Activated B cell treated with CpG ODN at 0.5 μM for 24 hours (primary cell): ENCODE measurements at regions not wholly inside any gene's neighbourhood (a gene's known extent, or its start where the extent isn't known, plus 50 kb on each side); places are given as distances from the start of the nearest gene placed in this dataset.

Experiments
- ATAC-seq: fragments of 200-7000 bp; cut with Tn5 transposase; one replicate; pipeline ENCODE4 v1.10.0; 2021; ENCODE audit warnings: low read depth, mild to moderate bottlenecking, moderate library complexity
- CTCF ChIA-PET: fragments of 350-600 bp; sonication (Branson Sonifier 250); formaldehyde crosslinking; loops from one replicate; lab custom pipeline; 2021; ENCODE audit warnings: antibody characterized with exemption; lab: Charles Lee
- POLR2A ChIA-PET: fragments of 350-600 bp; sonication (Branson Sonifier 250); formaldehyde crosslinking; loops from one replicate; lab custom pipeline; 2021; ENCODE audit warnings: antibody characterized with exemption; lab: Charles Lee
- DNase-seq: peaks from one replicate; pipeline ENCODE4 v3.0.0; 2022
- H3K27ac Mint-ChIP-seq: one replicate; pipeline ENCODE4 v1.8.0; 2020; ENCODE audit warnings: mixed read lengths
- H3K27me3 Mint-ChIP-seq: one replicate; pipeline ENCODE4 v1.8.0; 2021; ENCODE audit warnings: mixed read lengths
- H3K36me3 Mint-ChIP-seq: one replicate; pipeline ENCODE4 v1.8.0; 2021; ENCODE audit warnings: low read depth, mixed read lengths
- H3K4me1 Mint-ChIP-seq: one replicate; pipeline ENCODE4 v1.8.0; 2021; ENCODE audit warnings: mixed read lengths
- H3K4me3 Mint-ChIP-seq: one replicate; pipeline ENCODE4 v1.8.0; 2020; ENCODE audit warnings: mild to moderate bottlenecking, mixed read lengths
- H3K9me3 Mint-ChIP-seq: one replicate; pipeline ENCODE4 v1.8.0; 2020; ENCODE audit warnings: mixed read lengths
- CTCF ChIP-seq: fragments of 200-600 bp; IDR thresholded peaks from one replicate; pipeline ENCODE4 v1.8.0; 2022; ENCODE audit warnings: antibody characterized with exemption, mild to moderate bottlenecking
- intact Hi-C: fragments of 100-400 bp; cut with micrococcal nuclease; formaldehyde crosslinking; loops from one replicate; pipeline ENCODE4 v1.15.1; 2024

- Mint-ChIP-seq H3K4me3 (no peak overlapping the region), H3K9me3 (peaks cover 4% of the 10 kb centered on the region), H3K36me3 (no peaks in the 10 kb centered on the region), H3K27ac (no peak overlapping the region), H3K4me1 (no peaks in the 10 kb centered on the region), H3K27me3 (no peaks in the 10 kb centered on the region)
- DNase-seq: no peak
- intact Hi-C loops: no loop called here
- ChIA-PET POLR2A (no interaction called here), CTCF (no interaction called here)
- no peak for TF ChIP-seq CTCF
- no peak for ATAC-seq
Measured at GRCh38 chr11:92168936-92169335, 55.7 kb upstream of the FAT3 start.

- no peak overlapping the region for H3K4me3 Mint-ChIP-seq
- DNase-seq: no peak
- intact Hi-C loops: no loop called here
Measured at GRCh38 chr11:92167571-92167970, 57.0 kb upstream of the FAT3 start.

GRCh38 chr11:92166335-92166734, 58.3 kb upstream of the FAT3 start:
- CTCF ChIA-PET: no interaction called here

More at GRCh38 chr11:92167571-92167970, 57.0 kb upstream of the FAT3 start:
- Mint-ChIP-seq H3K27me3 (no peaks in the 10 kb centered on the region), H3K4me1 (no peaks in the 10 kb centered on the region), H3K36me3 (no peaks in the 10 kb centered on the region), H3K27ac (no peak overlapping the region), H3K9me3 (peaks cover 4% of the 10 kb centered on the region)
- TF ChIP-seq CTCF: no peak
- CTCF ChIA-PET: no interaction called here
- POLR2A ChIA-PET: no interaction called here
- no peak for ATAC-seq

GRCh38 chr11:92163879-92164278, 60.7 kb upstream of the FAT3 start:
- no peaks in the 10 kb centered on the region for H3K9me3 Mint-ChIP-seq
- CTCF ChIA-PET: no interaction called here
- no peaks in the 10 kb centered on the region for H3K27me3 Mint-ChIP-seq
- intact Hi-C loops: no loop called here
- no peak for TF ChIP-seq CTCF
- ATAC-seq: no peak
- no peak for DNase-seq
- POLR2A ChIA-PET: no interaction called here
- H3K4me3 Mint-ChIP-seq: no peak overlapping the region
- H3K4me1 Mint-ChIP-seq: no peaks in the 10 kb centered on the region
- no peak overlapping the region for H3K27ac Mint-ChIP-seq
- no peaks in the 10 kb centered on the region for H3K36me3 Mint-ChIP-seq

More at GRCh38 chr11:92166335-92166734, 58.3 kb upstream of the FAT3 start:
- TF ChIP-seq CTCF: no peak
- H3K27ac Mint-ChIP-seq: no peak overlapping the region
- no peaks in the 10 kb centered on the region for H3K4me1 Mint-ChIP-seq
- DNase-seq (no peak), ATAC-seq (no peak)
- peaks cover 4% of the 10 kb centered on the region for H3K9me3 Mint-ChIP-seq
- no peak overlapping the region for H3K4me3 Mint-ChIP-seq
- intact Hi-C loops: no loop called here
- POLR2A ChIA-PET: no interaction called here
- no peaks in the 10 kb centered on the region for H3K27me3 Mint-ChIP-seq
- H3K36me3 Mint-ChIP-seq: no peaks in the 10 kb centered on the region

GRCh38 chr11:92162776-92163175, 61.8 kb upstream of the FAT3 start:
- DNase-seq: no peak
- ChIA-PET POLR2A (no interaction called here), CTCF (no interaction called here)
- intact Hi-C loops: no loop called here
- Mint-ChIP-seq H3K9me3 (no peaks in the 10 kb centered on the region), H3K36me3 (no peaks in the 10 kb centered on the region), H3K4me3 (no peak overlapping the region), H3K4me1 (no peaks in the 10 kb centered on the region), H3K27me3 (no peaks in the 10 kb centered on the region), H3K27ac (no peak overlapping the region)
- ATAC-seq: no peak
- TF ChIP-seq CTCF: no peak
